Skeletal muscle cell (primary cell): ENCODE measurements at regions not wholly inside any gene's neighbourhood (a gene's known extent, or its start where the extent isn't known, plus 50 kb on each side); places are given as distances from the start of the nearest gene placed in this dataset.

Experiments
- DNase-seq: peaks from one replicate; pipeline ENCODE4 v3.0.0-alpha.2; 2010; ENCODE audit warnings: low read depth
- H3K4me3 ChIP-seq: 2 replicates; pipeline ENCODE4 v1.5.1; 2011; ENCODE audit warnings: low read depth, mild to moderate bottlenecking, control low read depth, low read length, moderate library complexity

GRCh38 chr5:72628771-72629371 is 121.7 kb upstream of the ZNF366 start:
- no peak for DNase-seq
- H3K4me3 ChIP-seq: no peak overlapping the region

GRCh38 chr5:72625332-72625731 is 118.1 kb upstream of the ZNF366 start:
- no peak overlapping the region for H3K4me3 ChIP-seq
- no peak for DNase-seq

- no peak overlapping the region for H3K4me3 ChIP-seq
- DNase-seq: no peak
Measured at GRCh38 chr5:72624641-72625236, 117.5 kb upstream of the ZNF366 start.

- H3K4me3 ChIP-seq: no peak overlapping the region
- no peak for DNase-seq
Measured at GRCh38 chr5:72623936-72624335, 116.7 kb upstream of the ZNF366 start.

GRCh38 chr5:72623323-72623722 is 116.1 kb upstream of the ZNF366 start:
- no peak for DNase-seq
- no peak overlapping the region for H3K4me3 ChIP-seq

GRCh38 chr5:72622170-72622760 is 115.1 kb upstream of the ZNF366 start:
- DNase-seq: no peak

GRCh38 chr5:72621576-72621975 is 114.4 kb upstream of the ZNF366 start:
- DNase-seq: no peak
- H3K4me3 ChIP-seq: no peak overlapping the region

More at GRCh38 chr5:72622170-72622760, 115.1 kb upstream of the ZNF366 start:
- no peak overlapping the region for H3K4me3 ChIP-seq

- DNase-seq: no peak
- H3K4me3 ChIP-seq: no peak overlapping the region
Measured at GRCh38 chr5:72619677-72620076, 112.5 kb upstream of the ZNF366 start.

- no peak for DNase-seq
- H3K4me3 ChIP-seq: no peak overlapping the region
Measured at GRCh38 chr5:72619251-72619650, 112.0 kb upstream of the ZNF366 start.

GRCh38 chr5:72618708-72619107 is 111.5 kb upstream of the ZNF366 start:
- no peak for DNase-seq
- H3K4me3 ChIP-seq: no peak overlapping the region

GRCh38 chr5:72615061-72615460 is 107.9 kb upstream of the ZNF366 start:
- DNase-seq: no peak
- H3K4me3 ChIP-seq: no peak overlapping the region

GRCh38 chr5:72613515-72613914 is 106.3 kb upstream of the ZNF366 start:
- DNase-seq: no peak
- H3K4me3 ChIP-seq: no peak overlapping the region

GRCh38 chr5:72612810-72613209 is 105.6 kb upstream of the ZNF366 start:
- H3K4me3 ChIP-seq: no peak overlapping the region
- DNase-seq: no peak

GRCh38 chr5:72611118-72611730 is 104.0 kb upstream of the ZNF366 start:
- H3K4me3 ChIP-seq: no peak overlapping the region
- DNase-seq: no peak

GRCh38 chr5:72608926-72609325 is 101.7 kb upstream of the ZNF366 start:
- DNase-seq: no peak
- H3K4me3 ChIP-seq: no peak overlapping the region

- H3K4me3 ChIP-seq: no peak overlapping the region
- DNase-seq: peak; percentile 81
Measured at GRCh38 chr5:72608297-72608696, 101.1 kb upstream of the ZNF366 start.

- H3K4me3 ChIP-seq: no peak overlapping the region
- DNase-seq: no peak
Measured at GRCh38 chr5:72607381-72607780, 100.2 kb upstream of the ZNF366 start.

GRCh38 chr5:72606525-72606924 is 99.3 kb upstream of the ZNF366 start:
- DNase-seq: no peak
- no peak overlapping the region for H3K4me3 ChIP-seq

- no peak for DNase-seq
- no peak overlapping the region for H3K4me3 ChIP-seq
Measured at GRCh38 chr5:72605632-72606031, 98.4 kb upstream of the ZNF366 start.

- H3K4me3 ChIP-seq: no peak overlapping the region
- no peak for DNase-seq
Measured at GRCh38 chr5:72604798-72605154, 97.6 kb upstream of the ZNF366 start.
